IMR-90 (cell line): ENCODE measurements at regions not wholly inside any gene's neighbourhood (a gene's known extent, or its start where the extent isn't known, plus 50 kb on each side); places are given as distances from the start of the nearest gene placed in this dataset.

Source experiments
- ATAC-seq: fragments of 200-7000 bp; cut with Tn5 transposase; 2 replicates; pipeline ENCODE4 v1.9.1; 2020; ENCODE audit warnings: low read depth, mild to moderate bottlenecking, moderate library complexity
- BruUV-seq: library from RNA; stranded (reverse); fragments of 400-500 nt; replicated peaks from 2 replicates; lab custom pipeline; 2021; lab: Mats Ljungman, UMichigan
- CTCF ChIA-PET: fragments of 300-600 bp; formaldehyde crosslinking; extraction: SDS; loops from one replicate; lab custom pipeline; 2021; ENCODE audit warnings: antibody characterized with exemption; lab: Yijun Ruan, JAX
- POLR2A ChIA-PET: fragments of 300-600 bp; sonication (Branson Sonifier 250); formaldehyde crosslinking; loops from one replicate; lab custom pipeline; 2022; ENCODE audit warnings: antibody characterized with exemption; ENCODE audit not compliant: unreplicated experiment; lab: Charles Lee
- DNase-seq: peaks from one replicate; pipeline ENCODE4 v3.0.0; 2013
- H2AFZ ChIP-seq: replicated peaks from 2 replicates; pipeline ENCODE3; 2013; ENCODE audit warnings: low read length, mild to moderate bottlenecking; ENCODE audit not compliant: poor library complexity
- H2AK5ac ChIP-seq: 2 replicates; pipeline ENCODE4 v1.6.1; 2013; ENCODE audit warnings: low read depth, low read length, inconsistent platforms
- H2AK9ac ChIP-seq: replicated peaks from 2 replicates; pipeline ENCODE3; 2013; ENCODE audit warnings: mild to moderate bottlenecking, low read depth, low read length, moderate library complexity; ENCODE audit not compliant: poor library complexity
- H2BK120ac ChIP-seq: 2 replicates; pipeline ENCODE4 v1.6.1; 2013; ENCODE audit warnings: low read depth, low read length, inconsistent platforms
- H2BK15ac ChIP-seq: 3 replicates; pipeline ENCODE4 v1.6.1; 2013; ENCODE audit warnings: low read depth, low read length, inconsistent platforms
- H2BK20ac ChIP-seq: 2 replicates; pipeline ENCODE4 v1.6.1; 2013; ENCODE audit warnings: low read depth, mild to moderate bottlenecking, inconsistent platforms, low read length, moderate library complexity
- H2BK5ac ChIP-seq: 2 replicates; pipeline ENCODE4 v1.6.1; 2013; ENCODE audit warnings: mild to moderate bottlenecking, low read depth, low read length, inconsistent platforms; ENCODE audit not compliant: poor library complexity, severe bottlenecking
- H3K14ac ChIP-seq: replicated peaks from 2 replicates; pipeline ENCODE4 v1.6.1; 2013; ENCODE audit warnings: low read depth, low read length, inconsistent platforms
- H3K18ac ChIP-seq: 2 replicates; pipeline ENCODE4 v1.6.1; 2013; ENCODE audit warnings: low read depth, low read length, control low read depth
- H3K23ac ChIP-seq: 2 replicates; pipeline ENCODE4 v1.6.1; 2013; ENCODE audit warnings: low read depth, low read length, inconsistent platforms
- H3K27ac ChIP-seq: 2 replicates; pipeline ENCODE4 v1.5.1; 2013; ENCODE audit warnings: mild to moderate bottlenecking, control low read depth, low read length; ENCODE audit not compliant: insufficient read depth
- H3K27me3 ChIP-seq: 2 replicates; pipeline ENCODE4 v1.6.1; 2013; ENCODE audit warnings: low read length; ENCODE audit not compliant: control insufficient read depth, insufficient read depth
- H3K36me3 ChIP-seq: 2 replicates; pipeline ENCODE4 v1.6.1; 2013; ENCODE audit warnings: low read length, mixed read lengths; ENCODE audit not compliant: control insufficient read depth, insufficient read depth
- H3K4ac ChIP-seq: 2 replicates; pipeline ENCODE4 v1.6.1; 2013; ENCODE audit warnings: low read depth, low read length, inconsistent platforms
- H3K4me1 ChIP-seq: 2 replicates; pipeline ENCODE4 v1.6.1; 2013; ENCODE audit warnings: low read length, mixed read lengths; ENCODE audit not compliant: control insufficient read depth, insufficient read depth
- H3K4me2 ChIP-seq: 2 replicates; pipeline ENCODE4 v1.6.1; 2013; ENCODE audit warnings: low read depth, mild to moderate bottlenecking, control low read depth, low read length, moderate library complexity
- H3K4me3 ChIP-seq: 2 replicates; pipeline ENCODE4 v1.5.1; 2013; ENCODE audit warnings: low read depth, mild to moderate bottlenecking, control low read depth, low read length, moderate library complexity; ENCODE audit not compliant: insufficient read depth
- H3K56ac ChIP-seq: 2 replicates; pipeline ENCODE4 v1.6.1; 2013; ENCODE audit warnings: low read length, inconsistent platforms; ENCODE audit not compliant: insufficient read depth; ENCODE audit errors: extremely low read depth
- H3K79me1 ChIP-seq, 2 experiments: 2 replicates each; pipeline ENCODE4 v1.6.1; 2013; ENCODE audit warnings: low read length in 2 of 2, inconsistent platforms in 1 of 2, low read depth in 1 of 2
- H3K9ac ChIP-seq: 2 replicates; pipeline ENCODE4 v1.6.1; 2013; ENCODE audit warnings: low read depth, low read length, control low read depth
- H3K9me1 ChIP-seq: 2 replicates; pipeline ENCODE4 v1.6.1; 2013; ENCODE audit warnings: low read length, inconsistent platforms; ENCODE audit not compliant: insufficient read depth
- H3K9me3 ChIP-seq: 2 replicates; pipeline ENCODE4 v1.6.1; 2013; ENCODE audit warnings: low read length; ENCODE audit not compliant: control insufficient read depth, insufficient read depth
- H4K20me1 ChIP-seq: 2 replicates; pipeline ENCODE4 v1.6.1; 2013; ENCODE audit warnings: low read length, inconsistent platforms; ENCODE audit not compliant: insufficient read depth
- H4K5ac ChIP-seq: 2 replicates; pipeline ENCODE4 v1.6.1; 2013; ENCODE audit warnings: mild to moderate bottlenecking, low read depth, low read length, control low read depth
- H4K8ac ChIP-seq, 2 experiments: 2 replicates each; pipeline ENCODE4 v1.6.1; 2013; ENCODE audit warnings: low read depth in 2 of 2, low read length in 2 of 2, control low read depth in 1 of 2, inconsistent platforms in 1 of 2
- H4K91ac ChIP-seq: 2 replicates; pipeline ENCODE4 v1.6.1; 2013; ENCODE audit warnings: low read depth, low read length, inconsistent platforms; ENCODE audit not compliant: insufficient read depth
- BHLHE40 ChIP-seq: fragments of 150-350 bp; IDR thresholded peaks from 2 replicates; pipeline ENCODE4 v1.6.1; 2016; ENCODE audit warnings: mild to moderate bottlenecking, low read depth, low read length
- CHD1 ChIP-seq: IDR thresholded peaks from 2 replicates; pipeline ENCODE4 v1.6.1; 2012; ENCODE audit warnings: low read depth, low read length, improper control_type of control experiment
- CTCF ChIP-seq: conservative IDR thresholded peaks from 2 replicates; pipeline ENCODE4 v1.5.1; 2012; ENCODE audit warnings: mild to moderate bottlenecking, low read depth, low read length, improper control_type of control experiment
- ELK1 ChIP-seq: fragments of 150-350 bp; IDR thresholded peaks from 2 replicates; pipeline ENCODE4 v1.6.1; 2016; ENCODE audit warnings: low read depth, mild to moderate bottlenecking, low read length, moderate library complexity, borderline replicate concordance
- MXI1 ChIP-seq: IDR thresholded peaks from 2 replicates; pipeline ENCODE4 v1.6.1; 2012; ENCODE audit warnings: low read depth, mild to moderate bottlenecking, low read length, moderate library complexity, borderline replicate concordance
- POLR2A ChIP-seq: IDR thresholded peaks from 2 replicates; pipeline ENCODE4 v1.6.1; 2012; ENCODE audit warnings: mild to moderate bottlenecking, low read depth, low read length
- RAD21 ChIP-seq: IDR thresholded peaks from 2 replicates; pipeline ENCODE4 v1.6.1; 2012; ENCODE audit warnings: low read length, improper control_type of control experiment
- SMC3 ChIP-seq: fragments of 150-350 bp; IDR thresholded peaks from 2 replicates; pipeline ENCODE4 v1.6.1; 2016; ENCODE audit warnings: low read depth, mild to moderate bottlenecking, antibody characterized with exemption, low read length, moderate library complexity
- USF2 ChIP-seq: fragments of 150-350 bp; IDR thresholded peaks from 2 replicates; pipeline ENCODE4 v1.6.1; 2017; ENCODE audit warnings: mild to moderate bottlenecking, antibody characterized with exemption, low read length, low read depth
- WGBS, 2 experiments: methylation state at CpG; one replicate each; pipeline versions ENCODE4 v1.1.5 to v1.1.7; 2013; ENCODE audit warnings: missing lambda C conversion rate in 2 of 2; ENCODE audit not compliant: insufficient read length in 1 of 2; ENCODE audit errors: extremely low coverage in 2 of 2; 5-methylcytosine and 5-hydroxymethylcytosine counted together
- dilution Hi-C: fragments of 300-500 bp; cut with HindIII; formaldehyde crosslinking; loops from one replicate; pipeline ENCODE4 v1.14.3; 2018; ENCODE audit warnings: low sequenced_read_pairs; ENCODE audit not compliant: unreplicated experiment
- in situ Hi-C: fragments of 300-500 bp; cut with MboI; formaldehyde crosslinking; loops from 3 replicates; pipeline ENCODE4 v1.14.3; 2019; ENCODE audit warnings: low sequenced_read_pairs, inconsistent platforms, mixed read lengths
- intact Hi-C: fragments of 100-400 bp; cut with micrococcal nuclease; formaldehyde crosslinking; loops from 2 replicates; pipeline ENCODE4 v1.10.0; 2022

- Histone ChIP-seq H3K9me3 (no peaks in the 10 kb centered on the region), H3K4me3 (no peak overlapping the region), H3K14ac (no peak overlapping the region), H3K27me3 (peaks cover 2% of the 10 kb centered on the region), H2BK5ac (no peak overlapping the region), H3K4me1 (no peaks in the 10 kb centered on the region), H3K9me1 (no peaks in the 10 kb centered on the region), H4K5ac (no peak overlapping the region), H3K36me3 (no peaks in the 10 kb centered on the region), H3K4me2 (no peak overlapping the region), H3K18ac (no peak overlapping the region), H3K27ac (no peak overlapping the region), H2AK9ac (no peak overlapping the region), H3K56ac (no peak overlapping the region), H3K79me1 (no peaks in the 10 kb centered on the region), H3K4ac (no peak overlapping the region), H2AFZ (no peak overlapping the region), H2BK15ac (no peak overlapping the region), H2BK20ac (no peak overlapping the region), H4K91ac (no peak overlapping the region), H4K8ac (no peak overlapping the region), H3K23ac (no peak overlapping the region), H3K9ac (no peak overlapping the region), H4K20me1 (no peaks in the 10 kb centered on the region), H2BK120ac (no peak overlapping the region), H2AK5ac (no peak overlapping the region)
- dilution Hi-C loops, result no loop called here
- DNase-seq (peak; percentile 20), ATAC-seq (peak; percentile 92)
- ChIA-PET POLR2A (no interaction called here), CTCF (interaction anchor here (0.6 to 2.0 kb wide), 7 partner anchors 16 to 58 kb away, joined by 3 to 8 read pairs (median 3); no protein-coding TSS in a partner anchor)
- intact Hi-C loops, result loop anchor here (1.0 to 10.0 kb wide), 2 partner anchors 60 to 100 kb away; no protein-coding TSS in a partner anchor
- no TSS peak for BruUV-seq
- in situ Hi-C loops, result no loop called here
- WGBS, 2 experiments, result no CpG with 5 or more reads among the region's 2 CpGs
- TF ChIP-seq BHLHE40 (no peak), SMC3 (peak; percentile 18; the same call in 1 of the 2 replicates), CHD1 (no peak), USF2 (no peak), MXI1 (no peak), ELK1 (no peak), POLR2A (no peak), CTCF (peak; percentile 60), RAD21 (peak; percentile 41)
Measured at GRCh38 chr1:209335178-209335577, 248.3 kb upstream of the CAMK1G start.
